CD4-positive, alpha-beta T cell treated with Interleukin-15 for 4 hours (primary cell): ENCODE measurements at regions not wholly inside any gene's neighbourhood (a gene's known extent, or its start where the extent isn't known, plus 50 kb on each side); places are given as distances from the start of the nearest gene placed in this dataset.
A peak's percentile ranks its signal among the peaks of the same experiment; 100 is the strongest.
"Not testable (repeated sequence)": the region's sequence is repeated elsewhere in the genome, so short reads cannot be mapped to it uniquely, and the experiment has no call there.

Experiments
- DNase-seq: peaks from one replicate; pipeline ENCODE4 v3.0.0-alpha.2; 2020; ENCODE audit warnings: low spot score

DNA sequence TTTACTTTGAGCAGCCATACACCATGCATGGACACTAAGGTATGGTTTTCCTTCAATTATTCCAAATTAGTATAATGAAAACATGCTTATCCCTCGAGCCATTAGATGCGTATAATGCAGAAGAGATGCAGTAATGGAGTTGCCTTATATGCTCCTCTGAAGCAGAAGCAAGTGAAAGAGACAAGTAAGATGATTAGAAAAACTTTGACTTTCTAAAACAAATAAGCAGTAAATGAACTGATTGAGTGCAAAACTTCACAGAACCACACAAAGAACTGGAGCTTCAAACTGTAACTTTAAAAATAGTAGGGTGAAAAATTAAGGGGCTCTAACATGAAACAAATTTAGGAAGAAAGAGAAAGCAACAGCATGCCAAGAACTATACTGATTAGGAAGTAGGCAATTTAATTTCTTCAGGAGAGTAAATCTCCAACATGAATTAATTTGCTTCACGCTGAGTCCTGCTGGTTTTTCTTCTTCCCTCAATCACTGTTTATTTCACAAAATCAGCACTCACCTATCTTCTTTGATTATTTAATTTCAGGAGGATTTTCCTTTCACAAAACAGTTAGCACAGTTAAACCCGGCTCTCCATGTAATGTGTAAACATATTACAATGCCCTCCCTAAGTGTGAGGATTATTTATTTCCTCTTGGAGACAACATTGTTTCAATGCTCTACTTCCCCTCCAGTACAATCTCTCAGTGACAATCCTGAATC lies 90.3 kb upstream of the PAM start:
- no peak for DNase-seq

DNA sequence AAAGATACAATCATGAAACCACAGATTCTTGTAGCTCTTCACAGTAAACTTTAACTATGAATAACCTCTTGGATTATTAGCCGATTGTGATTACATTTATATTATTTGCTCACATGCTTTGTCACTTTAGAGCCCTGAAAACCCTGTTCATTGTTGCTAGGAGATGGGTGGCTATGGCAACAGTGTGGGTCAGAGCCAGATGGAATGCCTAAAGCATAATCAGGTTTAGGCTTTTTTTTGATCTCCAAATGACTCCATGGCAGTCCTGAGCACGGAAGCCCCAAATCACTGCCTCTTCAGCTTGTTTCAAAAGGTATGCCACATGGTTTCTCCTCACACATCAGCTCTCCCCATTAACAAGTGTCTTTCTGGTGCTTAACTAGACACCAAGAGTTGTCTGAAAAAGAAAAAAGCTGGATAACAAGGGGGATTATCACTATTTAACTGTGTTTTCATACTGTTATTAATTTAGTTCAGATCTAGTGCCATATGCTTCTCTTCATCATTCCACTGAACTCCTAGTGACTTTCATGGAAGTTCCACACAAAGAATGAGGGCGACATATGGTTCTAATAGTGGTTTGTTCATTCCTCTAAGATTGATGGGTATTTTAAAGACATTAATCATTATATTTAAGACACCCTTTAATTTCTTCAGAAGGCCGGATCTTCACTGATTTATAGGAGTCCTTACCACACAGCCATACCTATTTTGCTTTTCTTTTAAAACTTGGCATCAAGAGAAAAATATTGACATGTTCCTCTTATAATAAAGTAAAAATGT lies 88.8 kb upstream of the PAM start:
- DNase-seq, result no peak

DNA sequence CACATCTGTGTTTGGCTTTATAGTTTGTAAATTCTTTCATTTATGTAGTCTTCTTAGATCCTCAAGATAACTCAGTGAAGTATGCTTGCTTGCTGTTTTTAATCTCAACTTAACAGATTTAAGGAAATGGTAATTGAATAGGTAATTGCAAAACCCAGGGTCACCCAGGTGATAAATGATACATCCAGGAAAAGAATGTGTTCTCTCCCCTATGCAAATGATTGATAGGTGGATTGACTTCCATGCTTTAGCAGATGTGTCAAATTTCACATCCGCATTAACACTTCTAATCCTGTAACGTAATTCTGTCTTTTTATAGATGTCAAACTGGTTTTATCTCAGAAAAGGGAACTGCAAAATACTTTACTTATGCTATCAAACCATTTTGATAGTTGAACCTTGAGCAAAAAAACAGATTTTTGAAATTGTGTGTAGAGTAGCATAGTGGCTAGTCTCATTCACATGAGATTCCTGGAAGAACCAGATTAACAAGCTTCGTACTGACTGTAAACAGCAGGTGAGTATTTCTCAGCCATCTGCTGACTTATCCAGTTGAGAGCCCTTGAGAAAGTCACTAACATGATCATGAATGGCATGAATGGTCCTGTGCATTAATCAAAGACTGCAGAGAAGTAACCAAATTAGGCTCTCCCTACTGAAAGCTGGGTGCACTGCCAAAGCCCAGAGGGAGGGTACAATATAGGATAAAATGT lies 86.7 kb upstream of the PAM start:
- no peak for DNase-seq

DNA sequence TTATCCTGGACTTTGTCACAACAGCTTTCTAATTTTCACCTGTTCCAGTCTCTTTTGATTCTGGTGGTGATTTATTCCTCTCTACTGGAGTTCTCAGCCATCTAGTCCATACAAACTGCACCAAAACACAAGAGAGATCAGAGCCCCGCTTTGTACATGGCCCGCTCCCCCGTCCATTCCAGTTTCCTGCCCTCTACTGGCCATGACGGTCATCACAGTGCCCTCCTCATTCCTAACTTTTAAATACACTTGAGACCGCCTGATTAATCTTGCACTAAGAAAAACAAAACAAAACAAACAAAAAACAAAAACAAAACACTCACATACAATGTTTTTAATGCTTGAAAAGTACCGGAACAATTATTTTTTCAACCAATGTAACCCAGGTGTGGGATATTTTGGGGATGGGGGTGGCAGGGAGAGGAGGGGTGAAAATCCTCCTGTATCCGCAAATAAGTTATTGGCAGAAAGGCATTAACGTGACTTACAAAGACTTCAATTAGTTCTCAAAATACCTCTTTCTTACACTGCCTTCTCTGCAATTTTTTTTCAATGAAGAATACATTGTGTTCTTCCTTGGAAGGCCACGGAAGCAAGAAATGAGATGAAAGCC lies 84.8 kb upstream of the PAM start:
- DNase-seq, result no peak

DNA sequence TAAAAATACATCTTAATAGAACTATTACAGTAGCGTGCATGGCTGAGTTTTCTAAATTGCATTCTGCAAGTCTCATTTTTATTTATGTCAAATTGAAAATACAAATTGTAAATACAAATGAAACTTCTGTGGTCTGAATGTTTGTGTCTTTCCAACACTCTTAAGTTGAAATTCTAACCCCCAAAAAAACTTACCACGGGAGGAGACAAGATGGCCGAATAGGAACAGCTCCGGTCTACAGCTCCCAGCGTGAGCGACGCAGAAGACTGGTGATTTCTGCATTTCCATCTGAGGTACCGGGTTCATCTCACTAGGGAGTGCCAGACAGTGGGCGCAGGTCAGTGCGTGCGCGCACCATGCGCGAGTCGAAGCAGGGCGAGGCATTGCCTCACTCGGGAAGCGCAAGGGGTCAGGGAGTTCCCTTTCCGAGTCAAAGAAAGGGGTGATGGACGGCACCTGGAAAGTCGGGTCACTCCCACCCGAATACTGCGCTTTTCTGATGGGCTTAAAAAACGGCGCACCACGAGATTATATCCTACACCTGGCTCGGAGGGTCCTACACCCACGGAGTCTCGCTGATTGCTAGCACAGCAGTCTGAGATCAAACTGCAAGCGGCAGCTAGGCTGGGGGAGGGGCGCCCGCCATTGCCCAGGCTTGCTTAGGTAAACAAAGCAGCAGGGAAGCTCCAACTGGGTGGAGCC lies 83.9 kb upstream of the PAM start:
- DNase-seq, result not testable (repeated sequence)

DNA sequence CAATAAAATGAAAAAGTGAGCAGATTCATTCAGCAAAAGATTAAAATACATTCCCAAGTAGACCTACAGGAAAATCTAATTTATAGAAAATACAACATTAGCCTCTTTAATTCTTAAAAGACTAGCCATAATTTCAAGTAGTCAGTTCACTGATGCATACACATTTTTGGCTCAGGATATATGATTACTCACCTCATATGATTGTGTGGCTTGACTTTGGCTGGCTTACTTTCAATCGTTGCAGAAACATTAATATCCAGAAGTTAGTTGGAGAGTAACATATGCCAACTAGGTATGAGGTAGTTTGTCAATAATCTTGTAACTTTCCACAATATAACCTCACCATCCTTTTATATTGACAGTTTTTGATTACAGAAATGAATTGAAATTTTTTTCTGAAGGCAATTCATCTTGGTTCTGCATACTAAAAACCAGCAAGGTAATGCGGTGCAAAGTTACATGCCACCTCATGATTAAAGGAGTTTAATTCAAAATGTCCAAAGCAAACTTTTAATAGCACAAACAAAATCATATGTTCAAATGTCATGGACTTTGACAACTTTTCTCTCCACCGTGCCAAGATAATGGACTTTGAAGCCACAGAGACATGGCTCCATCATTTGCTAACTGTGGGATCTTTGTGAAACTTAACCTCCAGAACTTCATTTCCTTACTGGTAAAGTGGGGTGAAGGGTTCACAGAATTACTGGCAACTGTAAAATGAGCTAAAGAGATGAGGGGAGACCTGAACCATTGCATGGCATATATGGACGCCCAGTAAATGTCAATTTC lies 76.6 kb upstream of the PAM start:
- no peak for DNase-seq

DNA sequence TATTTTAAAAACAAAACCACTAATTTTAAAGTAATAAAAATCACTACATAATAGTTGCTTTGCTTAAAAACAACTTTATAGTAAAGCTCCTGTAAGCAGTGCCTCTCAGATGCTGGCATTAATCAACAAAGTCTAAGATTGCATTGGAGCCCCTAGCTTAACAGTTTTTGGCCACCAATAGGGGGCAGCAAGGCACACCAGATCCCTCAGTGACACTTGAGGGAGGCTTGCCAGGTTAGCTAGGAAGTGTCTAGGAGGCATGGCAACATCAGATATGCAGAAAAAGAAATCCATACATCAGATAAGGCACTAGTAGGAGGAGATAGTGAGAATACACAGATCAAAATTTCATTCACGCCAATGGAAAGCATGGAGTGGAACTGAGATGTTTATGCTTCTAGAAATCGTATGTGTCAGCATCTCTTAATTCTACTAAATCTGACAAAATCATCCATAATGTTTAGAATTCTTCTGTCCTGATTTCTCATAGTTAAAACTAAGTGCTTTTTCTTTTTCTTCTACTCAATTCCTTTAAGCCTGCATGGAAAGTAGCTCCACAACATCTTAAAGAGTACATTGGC lies 73.6 kb upstream of the PAM start:
- peak; percentile 65 for DNase-seq

DNA sequence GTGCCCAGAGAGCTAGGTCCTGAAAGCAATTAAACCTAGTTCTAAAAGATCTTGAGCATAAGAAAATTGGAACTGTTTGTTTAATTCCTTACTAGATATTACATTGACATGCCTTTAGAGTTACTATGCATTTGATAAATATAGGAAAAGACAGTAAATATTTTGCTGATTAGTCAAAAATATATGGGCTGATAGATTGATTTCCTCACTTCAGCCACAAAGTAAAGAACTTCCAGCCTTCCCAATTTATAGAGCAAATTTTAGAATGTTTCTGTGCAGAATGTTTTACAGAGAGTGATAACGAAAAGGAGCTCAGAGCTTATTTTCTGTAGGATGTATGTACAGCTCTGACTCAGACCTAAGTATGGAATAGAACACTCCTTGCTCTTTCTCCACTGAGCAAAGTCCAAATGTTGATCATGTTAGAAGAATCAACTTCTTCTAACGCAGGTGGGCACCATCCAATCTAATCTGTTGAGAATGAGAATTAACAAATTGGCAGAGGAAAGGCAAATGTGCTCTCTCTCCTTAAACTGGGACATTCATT lies 72.9 kb upstream of the PAM start:
- no peak for DNase-seq

DNA sequence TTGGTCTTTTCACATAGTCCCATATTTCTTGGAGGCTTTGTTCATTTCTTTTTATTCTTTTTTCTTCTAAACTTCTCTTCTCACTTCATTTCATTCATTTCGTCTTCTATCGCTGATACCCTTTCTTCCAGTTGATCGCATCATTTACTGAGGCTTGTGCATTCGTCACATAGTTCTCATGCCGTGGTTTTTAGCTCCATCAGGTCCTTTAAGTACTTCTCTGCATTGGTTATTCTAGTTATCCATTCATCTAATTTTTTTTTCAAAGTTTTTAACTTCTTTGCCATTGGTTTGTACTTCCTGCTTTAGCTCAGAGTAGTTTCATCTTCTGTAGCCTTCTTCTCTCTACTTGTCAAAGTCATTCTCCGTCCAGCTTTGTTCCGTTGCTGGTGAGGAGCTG lies 67.0 kb upstream of the PAM start:
- not testable (repeated sequence) for DNase-seq

DNA sequence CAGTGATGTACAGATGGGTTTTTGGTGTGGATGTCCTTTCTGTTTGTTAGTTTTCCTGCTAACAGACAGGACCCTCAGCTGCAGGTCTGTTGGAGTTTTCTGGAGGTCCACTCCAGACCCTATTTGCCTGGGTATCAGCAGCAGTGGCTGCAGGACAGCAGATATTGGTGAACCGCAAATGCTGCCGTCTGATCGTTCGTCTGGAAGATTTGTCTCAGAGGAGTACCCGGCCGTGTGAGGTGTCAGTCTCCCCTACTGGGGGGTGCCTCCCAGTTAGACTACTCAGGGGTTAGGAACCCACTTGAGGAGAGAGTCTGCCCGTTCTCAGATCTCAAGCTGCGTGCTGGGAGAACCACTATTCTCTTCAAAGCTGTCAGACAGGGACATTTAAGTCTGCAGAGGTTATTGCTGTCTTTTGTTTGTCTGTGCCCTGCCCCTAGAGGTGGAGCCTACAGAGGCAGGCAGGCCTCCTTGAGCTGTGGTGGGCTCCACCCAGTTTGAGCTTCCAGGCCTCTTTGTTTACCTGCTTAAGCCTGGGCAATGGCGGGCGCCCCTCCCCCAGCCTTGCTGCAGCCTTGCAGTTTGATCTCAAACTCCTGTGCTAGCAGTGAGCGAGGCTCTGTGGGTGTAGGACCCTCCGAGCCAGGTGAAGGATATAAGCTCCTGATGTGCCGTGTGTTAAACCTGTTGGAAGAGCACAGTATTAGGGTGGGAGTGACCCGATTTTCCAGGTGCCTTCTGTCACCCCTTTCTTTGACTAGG lies 66.3 kb upstream of the PAM start:
- not testable (repeated sequence) for DNase-seq

DNA sequence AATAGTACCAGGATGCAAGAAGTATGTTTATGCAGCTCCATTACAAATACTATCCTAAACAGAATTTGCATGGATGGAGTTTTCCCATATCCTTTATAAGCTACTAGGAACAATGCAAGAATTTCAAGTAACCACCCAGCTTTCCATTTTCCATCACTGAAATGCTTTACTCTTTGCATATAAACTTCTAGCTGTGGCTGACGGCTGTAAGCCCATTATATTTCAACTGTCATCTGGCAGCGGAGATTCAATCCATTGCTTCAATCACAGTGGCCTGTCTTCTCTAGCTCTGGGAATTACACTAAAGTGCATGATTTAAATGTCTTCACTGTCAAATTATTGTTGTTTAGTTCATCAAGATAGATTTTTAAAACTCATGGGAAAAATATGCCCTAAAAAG lies 64.2 kb upstream of the PAM start:
- DNase-seq, result no peak

DNA sequence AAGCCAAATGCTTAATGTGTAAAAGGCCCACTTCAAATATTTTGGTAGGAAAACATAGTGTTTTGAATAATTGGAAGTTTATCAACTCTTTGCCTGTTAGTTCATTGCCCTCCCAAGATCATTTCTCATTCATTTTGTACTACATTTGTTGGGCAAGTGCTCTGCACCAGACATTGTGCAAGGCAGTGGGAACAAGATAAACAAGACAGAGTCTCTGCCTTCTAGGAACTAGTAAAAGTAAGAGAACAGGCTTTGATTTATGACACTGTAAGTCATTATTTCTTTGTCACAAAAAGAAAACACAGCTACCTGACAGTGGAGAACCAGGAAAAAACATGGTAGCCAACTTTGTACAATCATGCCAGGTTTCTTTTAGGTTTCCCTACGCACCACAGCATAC lies 63.7 kb upstream of the PAM start:
- no peak for DNase-seq

DNA sequence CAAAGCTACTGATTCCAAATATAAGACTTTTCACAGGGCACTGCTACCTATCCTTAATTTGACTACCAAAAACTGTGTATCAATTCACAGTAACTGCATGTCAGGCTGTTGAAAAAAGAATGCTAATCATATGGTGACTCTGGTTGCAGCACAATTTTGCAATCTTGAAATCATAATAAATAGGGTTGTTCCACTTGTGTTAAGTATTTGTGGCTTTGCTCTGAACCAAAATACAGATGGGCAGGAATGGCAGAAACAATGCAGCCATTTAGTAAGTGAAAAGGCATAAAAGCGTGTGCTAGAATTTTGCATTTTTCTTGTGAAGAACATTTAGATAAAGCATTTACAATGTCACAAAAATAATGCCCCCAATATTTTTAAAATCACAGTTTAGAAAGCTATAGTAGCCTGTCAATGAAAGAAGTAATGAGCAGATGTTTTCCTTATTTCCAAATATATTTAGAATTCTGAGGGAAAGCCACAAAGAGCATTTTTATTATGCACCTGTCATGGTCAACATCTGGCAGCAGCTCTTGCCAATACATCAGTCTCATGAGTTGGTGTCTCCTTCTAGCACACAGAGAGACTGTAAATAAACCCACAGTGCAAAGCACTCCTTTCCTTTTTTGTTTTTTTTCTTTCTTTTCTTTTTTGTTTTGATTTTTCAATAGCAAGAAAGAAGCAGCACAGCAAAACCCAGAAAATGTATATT lies 54.8 kb upstream of the PAM start:
- DNase-seq, result no peak

DNA sequence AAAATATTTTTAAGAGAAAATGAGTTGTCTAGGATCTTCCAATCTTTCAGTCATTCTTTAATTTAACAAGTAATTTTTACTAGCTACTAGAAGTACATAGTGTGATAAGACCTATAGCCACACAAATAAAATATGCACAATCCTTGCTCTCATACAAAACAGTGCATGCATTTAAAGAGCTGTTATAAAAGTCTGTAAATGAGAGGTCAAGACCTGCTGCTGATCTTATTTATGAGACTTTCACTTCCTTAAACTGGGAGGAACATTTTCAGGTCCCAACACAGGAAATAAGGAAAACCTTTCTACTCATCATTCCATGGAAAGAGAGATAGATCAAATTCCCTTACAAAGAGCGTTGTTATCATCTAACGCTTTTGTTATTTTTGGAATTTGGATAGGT lies 54.2 kb upstream of the PAM start:
- no peak for DNase-seq

DNA sequence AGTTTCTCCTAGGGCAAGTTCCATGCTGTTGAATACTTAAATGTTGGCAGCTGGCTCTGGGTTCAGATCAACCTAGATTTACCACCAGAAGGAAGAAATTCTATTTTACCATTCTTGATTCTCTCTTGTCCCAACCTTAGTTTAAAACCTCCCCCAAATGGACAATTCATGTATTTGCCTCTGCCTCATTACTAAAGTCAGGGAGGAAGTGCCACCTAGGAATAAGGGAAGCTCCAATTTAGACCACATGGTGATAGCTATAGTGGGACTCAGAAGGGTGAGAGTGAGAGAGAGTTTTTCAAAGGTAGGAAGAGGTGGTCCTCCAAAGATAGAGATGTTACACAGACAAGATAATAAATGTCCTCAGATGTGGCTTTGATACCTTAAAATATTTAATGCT lies 53.4 kb upstream of the PAM start:
- DNase-seq, result no peak
